MM.1S (cell line): ENCODE measurements at regions not wholly inside any gene's neighbourhood (a gene's known extent, or its start where the extent isn't known, plus 50 kb on each side); places are given as distances from the start of the nearest gene placed in this dataset.

Experiments
- EZH2 ChIP-seq: fragments of 300-600 bp; sonication (generic); optimal IDR thresholded peaks from 2 replicates; pipeline ENCODE3; 2017; ENCODE audit warnings: low read depth, mild to moderate bottlenecking, antibody characterized with exemption, low read length, mixed read lengths
- TF ChIP-seq, protein P1 (sequence below): fragments of 300-600 bp; sonication (generic); IDR thresholded peaks from 2 replicates; pipeline ENCODE4 v1.5.1; 2016; ENCODE audit warnings: antibody characterized with exemption, low read length, mixed read lengths

DNA sequence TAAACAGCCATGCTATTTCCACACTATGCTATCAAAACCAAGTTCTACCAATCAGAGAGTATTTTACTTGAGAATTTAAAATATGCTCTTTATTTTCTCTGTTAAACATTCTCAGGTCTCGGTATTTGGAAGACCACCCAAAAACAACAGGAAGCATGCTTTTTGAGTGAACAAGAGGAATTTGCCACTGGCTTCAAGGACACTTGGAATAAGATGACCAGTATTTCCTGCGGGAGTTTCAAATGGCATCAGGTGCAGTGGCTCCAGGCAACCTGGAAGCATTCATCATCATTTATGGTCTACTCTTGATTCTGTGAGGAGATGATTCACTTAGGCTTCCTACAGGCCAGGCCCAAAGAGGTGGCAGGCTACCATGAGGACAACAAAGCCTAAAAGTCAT, 305.7 kb upstream of the ATP11B start:
- TF ChIP-seq, protein P1, sequence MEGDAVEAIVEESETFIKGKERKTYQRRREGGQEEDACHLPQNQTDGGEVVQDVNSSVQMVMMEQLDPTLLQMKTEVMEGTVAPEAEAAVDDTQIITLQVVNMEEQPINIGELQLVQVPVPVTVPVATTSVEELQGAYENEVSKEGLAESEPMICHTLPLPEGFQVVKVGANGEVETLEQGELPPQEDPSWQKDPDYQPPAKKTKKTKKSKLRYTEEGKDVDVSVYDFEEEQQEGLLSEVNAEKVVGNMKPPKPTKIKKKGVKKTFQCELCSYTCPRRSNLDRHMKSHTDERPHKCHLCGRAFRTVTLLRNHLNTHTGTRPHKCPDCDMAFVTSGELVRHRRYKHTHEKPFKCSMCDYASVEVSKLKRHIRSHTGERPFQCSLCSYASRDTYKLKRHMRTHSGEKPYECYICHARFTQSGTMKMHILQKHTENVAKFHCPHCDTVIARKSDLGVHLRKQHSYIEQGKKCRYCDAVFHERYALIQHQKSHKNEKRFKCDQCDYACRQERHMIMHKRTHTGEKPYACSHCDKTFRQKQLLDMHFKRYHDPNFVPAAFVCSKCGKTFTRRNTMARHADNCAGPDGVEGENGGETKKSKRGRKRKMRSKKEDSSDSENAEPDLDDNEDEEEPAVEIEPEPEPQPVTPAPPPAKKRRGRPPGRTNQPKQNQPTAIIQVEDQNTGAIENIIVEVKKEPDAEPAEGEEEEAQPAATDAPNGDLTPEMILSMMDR, result no peak
- TF ChIP-seq EZH2, result no peak
